A673 (cell line): ENCODE measurements at regions not wholly inside any gene's neighbourhood (a gene's known extent, or its start where the extent isn't known, plus 50 kb on each side); places are given as distances from the start of the nearest gene placed in this dataset.

Experiments
- BruUV-seq: library from RNA; stranded (reverse); fragments of 400-500 nt; replicated peaks from 2 replicates; lab custom pipeline; 2021; lab: Mats Ljungman, UMichigan
- CTCF ChIA-PET: fragments of 300-600 bp; sonication (Branson Sonifier 250); formaldehyde crosslinking; loops from one replicate; lab custom pipeline; 2022; ENCODE audit warnings: antibody characterized with exemption; lab: Charles Lee
- POLR2A ChIA-PET: fragments of 300-600 bp; sonication (Branson Sonifier 250); formaldehyde crosslinking; loops from one replicate; lab custom pipeline; 2022; ENCODE audit warnings: antibody characterized with exemption; ENCODE audit not compliant: low non-redundant PET; lab: Charles Lee
- DNase-seq: peaks from one replicate; pipeline ENCODE4 v3.0.0-alpha.2; 2015; ENCODE audit warnings: low spot score
- H3K27ac ChIP-seq: fragments of 200-600 bp; sonication (generic); 2 replicates; pipeline ENCODE4 v1.5.1; 2016; ENCODE audit warnings: mixed run types, low read depth, mild to moderate bottlenecking, mixed read lengths, antibody characterized with exemption, low read length; ENCODE audit not compliant: poor library complexity, severe bottlenecking
- H3K27me3 ChIP-seq: fragments of 200-600 bp; sonication (generic); replicated peaks from 2 replicates; pipeline ENCODE4 v1.6.1; 2017; ENCODE audit warnings: mixed run types, low read depth, mild to moderate bottlenecking, mixed read lengths, antibody characterized with exemption, low read length; ENCODE audit not compliant: insufficient read depth, poor library complexity
- H3K36me3 ChIP-seq: fragments of 200-600 bp; sonication (generic); 2 replicates; pipeline ENCODE4 v1.6.1; 2016; ENCODE audit warnings: mixed run types, mild to moderate bottlenecking, mixed read lengths, antibody characterized with exemption, low read length; ENCODE audit not compliant: insufficient read depth, poor library complexity, severe bottlenecking
- H3K4me1 ChIP-seq: fragments of 200-600 bp; sonication (generic); 2 replicates; pipeline ENCODE4 v1.6.1; 2017; ENCODE audit warnings: mixed run types, mild to moderate bottlenecking, mixed read lengths, antibody characterized with exemption, low read length; ENCODE audit not compliant: insufficient read depth, poor library complexity, severe bottlenecking
- H3K4me3 ChIP-seq: fragments of 200-600 bp; sonication (generic); 2 replicates; pipeline ENCODE4 v1.5.1; 2016; ENCODE audit warnings: low read depth, mixed run types, mild to moderate bottlenecking, mixed read lengths, low read length; ENCODE audit not compliant: poor library complexity, severe bottlenecking
- H3K9me3 ChIP-seq: fragments of 200-600 bp; sonication (generic); 2 replicates; pipeline ENCODE4 v1.6.1; 2016; ENCODE audit warnings: mixed run types, low read depth, mild to moderate bottlenecking, mixed read lengths, antibody characterized with exemption, low read length; ENCODE audit not compliant: poor library complexity, severe bottlenecking
- CTCF ChIP-seq: fragments of 300-800, 200-600 bp; sonication (generic); conservative IDR thresholded peaks from 2 replicates; pipeline ENCODE4 v1.5.1; 2017; ENCODE audit warnings: low read depth, mild to moderate bottlenecking, antibody characterized with exemption, low read length, moderate library complexity, mixed read lengths
- EZH2 ChIP-seq: fragments of 200-600 bp; sonication (generic); IDR thresholded peaks from 2 replicates; pipeline ENCODE4 v1.6.1; 2017; ENCODE audit warnings: borderline replicate concordance, low read depth, mild to moderate bottlenecking, mixed read lengths, antibody characterized with exemption, low read length; ENCODE audit not compliant: poor library complexity, severe bottlenecking
- intact Hi-C: fragments of 100-400 bp; cut with micrococcal nuclease; formaldehyde crosslinking; loops from one replicate; pipeline ENCODE4 v1.10.0; 2022; ENCODE audit not compliant: unreplicated experiment

DNA sequence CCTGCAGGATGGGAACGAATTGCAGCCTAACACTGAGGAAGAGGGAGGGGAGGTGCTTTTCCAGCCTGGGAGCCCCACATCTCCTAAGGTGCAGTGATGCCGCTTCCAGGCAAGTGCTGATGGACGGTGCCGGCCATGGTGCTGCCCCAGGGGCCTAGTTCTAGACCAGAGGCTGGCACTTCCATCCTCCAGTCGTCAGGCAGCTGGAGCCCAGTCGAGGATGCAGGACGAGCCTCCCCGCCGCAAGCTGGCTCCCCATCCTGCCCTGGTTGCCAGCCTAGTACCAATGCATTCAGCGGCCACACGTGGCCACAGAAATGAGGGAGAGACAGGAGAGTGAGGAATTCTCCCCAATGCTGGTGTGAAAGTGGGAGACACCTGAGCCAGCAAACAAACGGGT, 413.5 kb downstream of the ZNF516 start:
- BruUV-seq: no TSS peak
- no peaks in the 10 kb centered on the region for H3K27me3 ChIP-seq
- H3K4me3 ChIP-seq: no peak overlapping the region
- ChIA-PET CTCF (no interaction called here), POLR2A (no interaction called here)
- no peaks in the 10 kb centered on the region for H3K36me3 ChIP-seq
- no peaks in the 10 kb centered on the region for H3K9me3 ChIP-seq
- TF ChIP-seq EZH2 (no peak), CTCF (no peak)
- no peak for DNase-seq
- H3K4me1 ChIP-seq: no peaks in the 10 kb centered on the region
- intact Hi-C loops: no loop called here
- H3K27ac ChIP-seq: no peak overlapping the region

GRCh38 chr18:76080430-76080829, 414.6 kb downstream of the ZNF516 start:
- TF ChIP-seq CTCF: no peak
- no peak for TF ChIP-seq EZH2
- H3K4me1 ChIP-seq: no peaks in the 10 kb centered on the region
- DNase-seq: no peak
- no peaks in the 10 kb centered on the region for H3K27me3 ChIP-seq
- intact Hi-C loops: no loop called here
- CTCF ChIA-PET: no interaction called here
- BruUV-seq: no TSS peak
- POLR2A ChIA-PET: no interaction called here
- H3K4me3 ChIP-seq: no peak overlapping the region
- no peak overlapping the region for H3K27ac ChIP-seq
- H3K36me3 ChIP-seq: no peaks in the 10 kb centered on the region
- no peaks in the 10 kb centered on the region for H3K9me3 ChIP-seq

DNA sequence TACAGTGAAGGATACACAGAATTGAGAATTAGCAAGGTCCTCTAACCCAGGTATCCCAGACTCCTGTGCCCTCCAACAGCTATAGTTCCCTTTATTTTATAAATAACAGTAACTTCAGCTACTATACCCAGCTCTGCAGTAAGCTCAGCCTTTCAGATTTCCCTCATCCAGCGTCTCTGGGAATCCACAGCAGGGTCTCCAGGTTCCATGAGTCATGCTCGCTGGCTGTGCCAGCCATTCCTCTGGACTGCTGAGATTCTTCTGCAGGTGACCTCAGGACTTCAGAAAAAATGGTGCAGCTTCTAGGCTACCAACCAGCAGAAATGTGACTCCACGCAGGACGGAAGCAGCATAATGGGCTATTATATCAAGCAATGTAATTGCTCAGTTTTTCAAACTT, 419.3 kb downstream of the ZNF516 start:
- TF ChIP-seq CTCF: no peak
- no peak for TF ChIP-seq EZH2
- no TSS peak for BruUV-seq
- H3K27me3 ChIP-seq: no peaks in the 10 kb centered on the region
- ChIA-PET POLR2A (no interaction called here), CTCF (no interaction called here)
- no peak overlapping the region for H3K27ac ChIP-seq
- no peak for DNase-seq
- no peaks in the 10 kb centered on the region for H3K4me1 ChIP-seq
- intact Hi-C loops: no loop called here
- H3K9me3 ChIP-seq: no peaks in the 10 kb centered on the region
- no peak overlapping the region for H3K4me3 ChIP-seq
- H3K36me3 ChIP-seq: no peaks in the 10 kb centered on the region
